Muscle layer of colon (tissue), 2 donors: ENCODE measurements at regions not wholly inside any gene's neighbourhood (a gene's known extent, or its start where the extent isn't known, plus 50 kb on each side); places are given as distances from the start of the nearest gene placed in this dataset.
"Not testable (repeated sequence)": the region's sequence is repeated elsewhere in the genome, so short reads cannot be mapped to it uniquely, and the experiment has no call there.

Experiments
- H3K27ac ChIP-seq: one replicate; pipeline ENCODE4 v1.7.0; 2013; ENCODE audit warnings: low read depth, mild to moderate bottlenecking, low read length, moderate library complexity
- H3K27me3 ChIP-seq, 2 donors: one replicate each; pipeline ENCODE4 v1.7.0; 2013; ENCODE audit warnings: low read length in 2 of 2, mild to moderate bottlenecking in 2 of 2; ENCODE audit not compliant: insufficient read depth in 2 of 2, control insufficient read depth in 1 of 2
- H3K36me3 ChIP-seq: one replicate; pipeline ENCODE4 v1.7.0; 2013; ENCODE audit warnings: mild to moderate bottlenecking, low read length; ENCODE audit not compliant: insufficient read depth
- H3K4me1 ChIP-seq: one replicate; pipeline ENCODE4 v1.7.0; 2013; ENCODE audit warnings: mild to moderate bottlenecking, low read length; ENCODE audit not compliant: insufficient read depth
- H3K4me3 ChIP-seq, 2 donors: one replicate each; pipeline ENCODE4 v1.7.0; 2013; ENCODE audit warnings: low read length in 2 of 2, low read depth in 1 of 2, mild to moderate bottlenecking in 1 of 2, moderate library complexity in 1 of 2
- H3K9ac ChIP-seq: one replicate; pipeline ENCODE4 v1.7.0; 2013; ENCODE audit warnings: low read length
- H3K9me3 ChIP-seq: one replicate; pipeline ENCODE4 v1.7.0; 2013; ENCODE audit warnings: mild to moderate bottlenecking, low read length
- donor health status: abdominal sarcoma.
- donor health status: Adenocarcinoma of cecum.

DNA sequence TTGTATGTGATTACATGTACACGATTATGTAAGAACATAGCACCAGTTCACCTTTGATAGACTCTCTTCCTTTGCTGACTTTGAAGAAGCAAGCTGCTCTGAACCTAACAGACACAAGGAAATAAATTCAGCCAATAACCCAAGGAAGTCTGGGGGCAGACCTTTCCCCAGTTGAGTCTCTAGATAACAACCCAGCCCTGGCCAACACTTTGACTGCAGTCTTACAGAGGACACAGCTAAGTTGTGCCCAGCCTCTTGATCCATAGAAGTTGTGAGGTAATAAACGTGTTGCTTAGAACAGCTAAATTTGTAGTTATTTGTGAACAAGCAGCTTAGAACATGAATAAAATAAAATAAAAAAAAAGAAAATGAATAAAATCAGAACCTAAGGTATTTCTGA, 116.3 kb downstream of the PRR15 start:
- not testable (repeated sequence) for H3K4me3 ChIP-seq, H3K27me3 ChIP-seq, H3K27ac ChIP-seq, H3K9me3 ChIP-seq, H3K9ac ChIP-seq, H3K36me3 ChIP-seq, H3K4me1 ChIP-seq

DNA sequence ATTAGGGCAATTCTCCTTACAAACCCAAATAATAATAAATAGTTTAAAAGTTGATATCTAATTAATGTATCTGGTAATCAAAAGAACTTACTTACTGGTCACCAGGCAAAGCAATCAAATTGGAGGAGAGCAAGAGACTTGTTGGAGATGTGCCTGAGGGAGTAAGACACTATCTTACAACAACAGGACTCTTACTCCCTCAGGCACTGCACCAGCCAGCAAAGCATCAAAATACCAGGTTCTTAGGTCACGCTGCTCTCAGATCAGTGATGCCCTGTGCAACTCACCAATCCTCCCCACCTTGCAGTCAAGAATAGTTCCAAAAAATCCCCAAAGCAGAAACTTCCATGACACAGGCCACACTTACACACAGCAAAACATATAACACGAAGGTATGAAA, 117.0 kb downstream of the PRR15 start:
- H3K4me3 ChIP-seq, H3K36me3 ChIP-seq, H3K4me1 ChIP-seq, H3K9me3 ChIP-seq, H3K27ac ChIP-seq, H3K27me3 ChIP-seq, H3K9ac ChIP-seq: not testable (repeated sequence)

- H3K4me1 ChIP-seq, H3K27me3 ChIP-seq, H3K9me3 ChIP-seq, H3K36me3 ChIP-seq, H3K9ac ChIP-seq: not testable (repeated sequence)
- peak overlapping the region; percentile 43 to 68 for H3K4me3 ChIP-seq
- peak overlapping the region; percentile 48 for H3K27ac ChIP-seq
Measured at GRCh38 chr7:29684151-29684786, 120.6 kb downstream of the PRR15 start.

DNA sequence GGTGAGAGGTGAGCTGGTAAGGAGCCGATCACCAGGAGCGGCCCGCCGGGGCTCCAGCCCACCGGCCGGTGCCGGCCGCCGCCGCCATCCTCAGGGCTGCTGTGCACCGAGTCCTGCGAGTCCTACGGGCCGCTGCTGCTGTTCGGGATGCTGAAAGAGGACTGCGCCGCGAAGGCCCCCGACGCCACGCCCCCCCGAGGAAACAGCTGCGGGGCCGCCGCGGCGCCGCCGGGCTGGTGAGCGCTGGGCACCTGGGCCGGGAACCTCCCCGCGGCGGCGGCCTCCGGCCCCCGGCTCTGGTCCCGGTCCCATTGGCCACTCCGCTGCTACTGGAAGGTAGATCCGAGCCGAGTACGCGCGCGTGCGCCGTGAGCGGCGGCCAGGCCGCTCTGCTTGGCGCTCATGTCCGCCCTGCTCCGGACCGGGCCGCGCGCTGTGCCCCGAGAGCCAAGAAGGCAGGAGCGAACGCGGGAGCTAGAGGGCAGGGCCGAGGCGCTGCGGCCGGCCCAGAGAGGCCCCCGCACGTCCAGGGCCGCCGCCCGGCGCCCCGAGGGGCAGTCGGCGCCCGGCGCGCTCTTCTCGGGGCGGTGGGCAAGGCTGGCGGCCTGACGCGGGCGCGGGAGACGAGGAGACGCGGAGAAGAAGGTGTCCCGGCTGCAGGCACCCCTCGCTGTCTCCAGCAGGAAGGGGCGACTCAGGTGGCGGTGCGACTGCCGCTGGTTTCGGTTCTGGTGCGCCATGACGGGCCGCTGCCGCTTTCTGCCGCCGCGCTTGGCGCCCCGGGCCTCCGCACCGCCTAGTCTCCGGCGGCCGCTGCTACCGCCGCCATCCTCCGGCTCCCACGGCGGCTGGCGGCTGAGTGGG, 121.3 kb upstream of the WIPF3 start:
- Histone ChIP-seq H3K27me3 (no peaks in the 10 kb centered on the region), H3K4me1 (no peaks in the 10 kb centered on the region), H3K36me3 (no peaks in the 10 kb centered on the region), H3K9me3 (no peaks in the 10 kb centered on the region), H3K4me3 (peak overlapping the region; percentile 43 to 68), H3K9ac (no peak overlapping the region), H3K27ac (peak overlapping the region; percentile 68)

- not testable (repeated sequence) for H3K9me3 ChIP-seq, H3K36me3 ChIP-seq, H3K4me1 ChIP-seq, H3K9ac ChIP-seq, H3K27me3 ChIP-seq
- Histone ChIP-seq H3K4me3 (peak overlapping the region; percentile 43 to 68), H3K27ac (peak overlapping the region; percentile 68)
Measured at GRCh38 chr7:29685651-29686271, 120.5 kb upstream of the WIPF3 start.

- not testable (repeated sequence) for H3K4me1 ChIP-seq, H3K4me3 ChIP-seq, H3K27me3 ChIP-seq, H3K36me3 ChIP-seq, H3K27ac ChIP-seq, H3K9me3 ChIP-seq, H3K9ac ChIP-seq
Measured at GRCh38 chr7:29690510-29690909, 115.8 kb upstream of the WIPF3 start.

DNA sequence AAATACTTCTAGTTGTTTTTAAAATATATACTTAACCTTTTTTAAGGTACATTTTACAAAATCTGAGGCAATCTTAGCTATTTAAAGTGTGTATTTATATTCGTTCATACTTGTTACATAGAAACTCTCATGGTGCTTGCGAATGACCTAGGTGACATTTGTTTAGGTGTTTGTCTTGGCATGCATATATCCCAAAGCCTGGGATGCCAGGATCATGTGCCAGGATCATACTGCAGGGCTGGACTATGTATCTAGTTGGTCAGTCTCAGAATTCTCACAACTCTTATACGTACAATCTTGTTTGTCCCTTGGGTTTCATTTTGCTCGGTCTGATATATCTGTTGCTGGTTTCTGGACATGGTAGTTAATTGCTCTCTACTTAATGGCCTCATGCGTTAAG, 109.9 kb upstream of the WIPF3 start:
- not testable (repeated sequence) for H3K4me1 ChIP-seq, H3K27me3 ChIP-seq, H3K9me3 ChIP-seq, H3K36me3 ChIP-seq, H3K4me3 ChIP-seq, H3K9ac ChIP-seq, H3K27ac ChIP-seq

GRCh38 chr7:29699723-29700122, 106.6 kb upstream of the WIPF3 start:
- not testable (repeated sequence) for H3K4me1 ChIP-seq, H3K9ac ChIP-seq, H3K27ac ChIP-seq, H3K36me3 ChIP-seq, H3K4me3 ChIP-seq, H3K9me3 ChIP-seq, H3K27me3 ChIP-seq

DNA sequence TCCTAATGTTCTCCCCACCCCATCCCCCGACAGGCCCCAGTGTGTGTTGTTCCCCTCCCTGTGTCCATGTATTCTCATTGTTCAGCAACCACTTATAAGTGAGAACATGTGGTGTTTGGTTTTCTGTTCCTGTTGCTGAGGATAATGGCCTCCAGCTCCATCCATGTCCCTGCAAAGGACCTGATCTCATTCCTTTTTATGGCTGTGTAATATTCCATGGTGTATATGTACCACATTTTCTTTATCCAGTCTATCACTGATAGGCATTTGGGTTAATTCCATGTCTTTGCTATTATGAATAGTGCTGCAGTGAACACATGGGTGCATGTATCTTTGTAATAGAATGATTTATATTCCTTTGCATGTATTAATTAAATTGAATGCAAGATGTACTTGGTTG, 104.8 kb upstream of the WIPF3 start:
- H3K36me3 ChIP-seq, H3K4me3 ChIP-seq, H3K9me3 ChIP-seq, H3K9ac ChIP-seq, H3K27ac ChIP-seq, H3K4me1 ChIP-seq, H3K27me3 ChIP-seq: not testable (repeated sequence)

GRCh38 chr7:29703830-29704229, 102.5 kb upstream of the WIPF3 start:
- H3K4me3 ChIP-seq, H3K27ac ChIP-seq, H3K36me3 ChIP-seq, H3K4me1 ChIP-seq, H3K9me3 ChIP-seq, H3K27me3 ChIP-seq, H3K9ac ChIP-seq: not testable (repeated sequence)

GRCh38 chr7:29709002-29709401, 97.3 kb upstream of the WIPF3 start:
- not testable (repeated sequence) for H3K27ac ChIP-seq, H3K9me3 ChIP-seq, H3K9ac ChIP-seq, H3K27me3 ChIP-seq, H3K36me3 ChIP-seq, H3K4me3 ChIP-seq, H3K4me1 ChIP-seq

- H3K4me3 ChIP-seq, H3K4me1 ChIP-seq, H3K9me3 ChIP-seq, H3K27ac ChIP-seq, H3K36me3 ChIP-seq, H3K9ac ChIP-seq, H3K27me3 ChIP-seq: not testable (repeated sequence)
Measured at GRCh38 chr7:29723127-29723526, 83.2 kb upstream of the WIPF3 start.
